ENCODE measurements at regions not wholly inside any gene's neighbourhood (a gene's known extent, or its start where the extent isn't known, plus 50 kb on each side); places are given as distances from the start of the nearest gene placed in this dataset.
A peak's percentile ranks its signal among the peaks of the same experiment; 100 is the strongest.

GRCh38 chr2:228458364-228458763, 276.9 kb upstream of the SPHKAP start:
- H3K27me3 ChIP-seq (ENCODE audit: insufficient read depth, low read length, poor library complexity, severe bottlenecking): no peaks in the 10 kb centered on the region
- ChIA-PET CTCF (no interaction called here), POLR2A (no interaction called here)
- H3K9me3 ChIP-seq (ENCODE audit: low read length): peaks cover 14% of the 10 kb centered on the region
- no peak overlapping the region for H3K4me3 Mint-ChIP-seq
- no peaks in the 10 kb centered on the region for H3K4me1 ChIP-seq (ENCODE audit: insufficient read depth, low read length)
- peak overlapping the region in 1 of 8 donors; percentile 3 for H3K27ac Mint-ChIP-seq
- no peak overlapping the region for H3K4me3 ChIP-seq (ENCODE audit: low read length)
- no peaks in the 10 kb centered on the region for H3K27me3 Mint-ChIP-seq
- DNase-seq: no peak
- H3K36me3 Mint-ChIP-seq: peaks cover 0 to 2% (median 0%) of the 10 kb centered on the region in 3 donors
- H3K27ac ChIP-seq (ENCODE audit: low read depth, low read length): no peak overlapping the region
- no peaks in the 10 kb centered on the region for H3K4me1 Mint-ChIP-seq
- H3K9me3 Mint-ChIP-seq: peaks cover 9 to 55% (median 37%) of the 10 kb centered on the region in 5 donors
- no peaks in the 10 kb centered on the region for H3K36me3 ChIP-seq (ENCODE audit: insufficient read depth, low read length)

DNA sequence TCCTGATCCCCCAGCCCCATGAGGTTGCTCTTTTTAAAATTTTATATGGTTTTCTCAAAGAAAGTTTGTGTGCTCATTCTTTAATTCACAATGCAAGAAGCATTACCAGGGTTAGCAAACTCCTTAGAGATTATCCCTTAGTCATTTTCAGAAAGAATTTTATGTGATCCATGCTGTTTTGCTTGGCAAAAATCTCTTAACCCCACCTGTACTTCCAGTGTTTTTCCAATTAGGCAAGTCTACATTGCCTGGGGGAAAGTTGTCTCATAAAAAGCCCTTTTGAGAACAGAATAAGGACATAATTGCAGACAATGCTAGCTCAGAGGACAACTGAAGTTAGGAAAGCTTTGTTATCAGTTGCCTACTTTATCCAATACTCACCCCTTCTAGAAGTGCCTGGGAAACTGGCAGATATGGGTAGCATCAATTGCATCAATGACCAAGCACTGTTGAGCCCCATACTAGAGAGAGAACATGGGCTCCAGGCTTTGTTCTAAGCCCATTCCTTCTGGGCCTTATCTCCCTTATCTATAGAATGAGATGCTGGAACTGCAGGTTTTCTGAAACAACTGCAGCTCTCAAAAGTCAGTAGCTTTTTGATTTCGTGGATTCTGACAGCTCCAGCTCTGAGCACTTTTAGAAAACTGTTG, 265.9 kb upstream of the SPHKAP start:
- POLR2A ChIA-PET: no interaction called here

GRCh38 chr2:228446734-228447133, 265.2 kb upstream of the SPHKAP start:
- no peak overlapping the region for H3K27ac ChIP-seq (ENCODE audit: low read depth, low read length)
- peaks cover 0 to 43% (median 0%) of the 10 kb centered on the region in 5 donors for H3K9me3 Mint-ChIP-seq
- H3K27me3 Mint-ChIP-seq: peaks cover 0 to 2% of the 10 kb centered on the region in 2 donors
- H3K27ac Mint-ChIP-seq: no peak overlapping the region
- DNase-seq: no peak
- no peak overlapping the region for H3K4me3 Mint-ChIP-seq
- no peak overlapping the region for H3K4me3 ChIP-seq (ENCODE audit: low read length)
- no peaks in the 10 kb centered on the region for H3K4me1 Mint-ChIP-seq
- no peaks in the 10 kb centered on the region for H3K27me3 ChIP-seq (ENCODE audit: insufficient read depth, low read length, poor library complexity, severe bottlenecking)
- no peaks in the 10 kb centered on the region for H3K36me3 ChIP-seq (ENCODE audit: insufficient read depth, low read length)
- no peaks in the 10 kb centered on the region for H3K9me3 ChIP-seq (ENCODE audit: low read length)
- H3K36me3 Mint-ChIP-seq: no peaks in the 10 kb centered on the region
- H3K4me1 ChIP-seq (ENCODE audit: insufficient read depth, low read length): no peaks in the 10 kb centered on the region
- ChIA-PET POLR2A (no interaction called here), CTCF (no interaction called here)

More for the DNA sequence above, 265.9 kb upstream of the SPHKAP start:
- Mint-ChIP-seq H3K36me3 (no peaks in the 10 kb centered on the region), H3K27ac (no peak overlapping the region), H3K4me1 (no peaks in the 10 kb centered on the region), H3K4me3 (no peak overlapping the region), H3K27me3 (peaks cover 0 to 2% of the 10 kb centered on the region in 2 donors), H3K9me3 (peaks cover 0 to 43% (median 0%) of the 10 kb centered on the region in 5 donors)
- Histone ChIP-seq H3K27ac (ENCODE audit: low read depth, low read length) (no peak overlapping the region), H3K4me3 (ENCODE audit: low read length) (no peak overlapping the region), H3K36me3 (ENCODE audit: insufficient read depth, low read length) (no peaks in the 10 kb centered on the region), H3K9me3 (ENCODE audit: low read length) (no peaks in the 10 kb centered on the region), H3K4me1 (ENCODE audit: insufficient read depth, low read length) (no peaks in the 10 kb centered on the region), H3K27me3 (ENCODE audit: insufficient read depth, low read length, poor library complexity, severe bottlenecking) (no peaks in the 10 kb centered on the region)
- DNase-seq: no peak
- CTCF ChIA-PET: no interaction called here

- Mint-ChIP-seq H3K4me3 (no peak overlapping the region), H3K4me1 (no peaks in the 10 kb centered on the region), H3K27me3 (peaks cover 0 to 2% of the 10 kb centered on the region in 2 donors), H3K9me3 (peaks cover 0 to 38% (median 2%) of the 10 kb centered on the region in 5 donors), H3K36me3 (no peaks in the 10 kb centered on the region), H3K27ac (no peak overlapping the region)
- Histone ChIP-seq H3K36me3 (ENCODE audit: insufficient read depth, low read length) (no peaks in the 10 kb centered on the region), H3K9me3 (ENCODE audit: low read length) (no peaks in the 10 kb centered on the region), H3K27ac (ENCODE audit: low read depth, low read length) (no peak overlapping the region), H3K4me1 (ENCODE audit: insufficient read depth, low read length) (no peaks in the 10 kb centered on the region), H3K4me3 (ENCODE audit: low read length) (no peak overlapping the region), H3K27me3 (ENCODE audit: insufficient read depth, low read length, poor library complexity, severe bottlenecking) (no peaks in the 10 kb centered on the region)
- no peak for DNase-seq
- CTCF ChIA-PET: no interaction called here
- POLR2A ChIA-PET: no interaction called here
Measured at GRCh38 chr2:228444161-228444560, 262.7 kb upstream of the SPHKAP start.

GRCh38 chr2:228433721-228434120, 252.2 kb upstream of the SPHKAP start:
- no peaks in the 10 kb centered on the region for H3K36me3 ChIP-seq (ENCODE audit: insufficient read depth, low read length)
- H3K36me3 Mint-ChIP-seq: no peaks in the 10 kb centered on the region
- H3K4me1 ChIP-seq (ENCODE audit: insufficient read depth, low read length): no peaks in the 10 kb centered on the region
- no peak overlapping the region for H3K4me3 Mint-ChIP-seq
- ChIA-PET CTCF (no interaction called here), POLR2A (no interaction called here)
- H3K4me3 ChIP-seq (ENCODE audit: low read length): no peak overlapping the region
- no peak overlapping the region for H3K27ac Mint-ChIP-seq
- DNase-seq: no peak
- no peaks in the 10 kb centered on the region for H3K9me3 ChIP-seq (ENCODE audit: low read length)
- H3K27ac ChIP-seq (ENCODE audit: low read depth, low read length): no peak overlapping the region
- no peaks in the 10 kb centered on the region for H3K4me1 Mint-ChIP-seq
- H3K9me3 Mint-ChIP-seq: peaks cover 2 to 25% (median 8%) of the 10 kb centered on the region in 5 donors
- H3K27me3 ChIP-seq (ENCODE audit: insufficient read depth, low read length, poor library complexity, severe bottlenecking): no peaks in the 10 kb centered on the region
- H3K27me3 Mint-ChIP-seq: no peaks in the 10 kb centered on the region

- DNase-seq: no peak
- Histone ChIP-seq H3K27me3 (ENCODE audit: insufficient read depth, low read length, poor library complexity, severe bottlenecking) (no peaks in the 10 kb centered on the region), H3K36me3 (ENCODE audit: insufficient read depth, low read length) (no peaks in the 10 kb centered on the region), H3K4me3 (ENCODE audit: low read length) (no peak overlapping the region), H3K27ac (ENCODE audit: low read depth, low read length) (no peak overlapping the region), H3K4me1 (ENCODE audit: insufficient read depth, low read length) (no peaks in the 10 kb centered on the region), H3K9me3 (ENCODE audit: low read length) (no peaks in the 10 kb centered on the region)
- Mint-ChIP-seq H3K27ac (no peak overlapping the region), H3K9me3 (peaks cover 2 to 30% (median 10%) of the 10 kb centered on the region in 5 donors), H3K4me1 (no peaks in the 10 kb centered on the region), H3K4me3 (no peak overlapping the region), H3K27me3 (no peaks in the 10 kb centered on the region), H3K36me3 (no peaks in the 10 kb centered on the region)
- ChIA-PET POLR2A (no interaction called here), CTCF (no interaction called here)
Measured at GRCh38 chr2:228432116-228432515, 250.6 kb upstream of the SPHKAP start.

- Mint-ChIP-seq H3K27ac (no peak overlapping the region), H3K36me3 (no peaks in the 10 kb centered on the region), H3K4me1 (no peaks in the 10 kb centered on the region), H3K27me3 (no peaks in the 10 kb centered on the region), H3K9me3 (peaks cover 5 to 30% (median 10%) of the 10 kb centered on the region in 5 donors), H3K4me3 (no peak overlapping the region)
- H3K4me3 ChIP-seq (ENCODE audit: low read length): no peak overlapping the region
- ChIA-PET POLR2A (no interaction called here), CTCF (no interaction called here)
- no peak for DNase-seq
- H3K36me3 ChIP-seq (ENCODE audit: insufficient read depth, low read length): no peaks in the 10 kb centered on the region
- no peak overlapping the region for H3K27ac ChIP-seq (ENCODE audit: low read depth, low read length)
- H3K4me1 ChIP-seq (ENCODE audit: insufficient read depth, low read length): no peaks in the 10 kb centered on the region
- no peaks in the 10 kb centered on the region for H3K9me3 ChIP-seq (ENCODE audit: low read length)
- H3K27me3 ChIP-seq (ENCODE audit: insufficient read depth, low read length, poor library complexity, severe bottlenecking): no peaks in the 10 kb centered on the region
Measured at GRCh38 chr2:228430986-228431385, 249.5 kb upstream of the SPHKAP start.

- no peaks in the 10 kb centered on the region for H3K36me3 Mint-ChIP-seq
- H3K9me3 Mint-ChIP-seq: peaks cover 4 to 21% (median 6%) of the 10 kb centered on the region in 5 donors
- Histone ChIP-seq H3K27me3 (ENCODE audit: insufficient read depth, low read length, poor library complexity, severe bottlenecking) (no peaks in the 10 kb centered on the region), H3K9me3 (ENCODE audit: low read length) (no peaks in the 10 kb centered on the region), H3K27ac (ENCODE audit: low read depth, low read length) (no peak overlapping the region), H3K4me1 (ENCODE audit: insufficient read depth, low read length) (no peaks in the 10 kb centered on the region), H3K4me3 (ENCODE audit: low read length) (no peak overlapping the region), H3K36me3 (ENCODE audit: insufficient read depth, low read length) (no peaks in the 10 kb centered on the region)
- ChIA-PET CTCF (no interaction called here), POLR2A (no interaction called here)
- H3K4me1 Mint-ChIP-seq: no peaks in the 10 kb centered on the region
- no peak for DNase-seq
- H3K27me3 Mint-ChIP-seq: no peaks in the 10 kb centered on the region
- H3K4me3 Mint-ChIP-seq: no peak overlapping the region
- H3K27ac Mint-ChIP-seq: no peak overlapping the region
Measured at GRCh38 chr2:228426502-228427216, 245.2 kb upstream of the SPHKAP start.

Data from CD8-positive, alpha-beta memory T cell (primary cell).